GM12865 (cell line): ENCODE measurements at regions not wholly inside any gene's neighbourhood (a gene's known extent, or its start where the extent isn't known, plus 50 kb on each side); places are given as distances from the start of the nearest gene placed in this dataset.

Experiments used
- DNase-seq: peaks from one replicate; pipeline ENCODE4 v3.0.0; 2010; ENCODE audit warnings: low read depth
- H3K4me3 ChIP-seq: 2 replicates; pipeline ENCODE4 v1.5.1; 2011; ENCODE audit warnings: mild to moderate bottlenecking, low read depth, low read length, control low read depth
- TF ChIP-seq, protein P1 (sequence below): IDR thresholded peaks from 2 replicates; pipeline ENCODE4 v1.5.1; 2011; ENCODE audit warnings: low read length, control low read depth, low read depth, inconsistent platforms; ENCODE audit not compliant: insufficient read depth; ENCODE audit errors: missing control alignments

DNA sequence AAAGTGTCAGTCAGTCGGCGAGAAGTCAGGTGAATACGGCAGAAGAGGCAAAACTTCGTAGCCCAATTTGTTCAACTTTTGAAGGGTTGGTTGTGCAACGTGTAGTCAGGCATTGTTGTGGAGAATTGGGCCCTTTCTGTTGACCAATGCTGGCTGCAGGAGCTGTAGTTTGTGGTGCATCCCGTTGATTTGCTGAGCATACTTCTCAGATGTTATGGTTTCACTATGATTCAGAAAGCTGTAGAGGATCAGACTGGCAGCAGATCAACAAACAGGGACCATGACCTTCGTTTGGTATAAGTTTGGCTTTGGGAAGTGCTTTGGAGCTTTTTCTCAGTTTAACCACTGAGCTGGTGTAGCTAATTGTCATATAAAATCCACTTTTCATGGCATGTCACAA is 190.2 kb upstream of the ADAMTS5 start:
- no peak overlapping the region for H3K4me3 ChIP-seq

DNA sequence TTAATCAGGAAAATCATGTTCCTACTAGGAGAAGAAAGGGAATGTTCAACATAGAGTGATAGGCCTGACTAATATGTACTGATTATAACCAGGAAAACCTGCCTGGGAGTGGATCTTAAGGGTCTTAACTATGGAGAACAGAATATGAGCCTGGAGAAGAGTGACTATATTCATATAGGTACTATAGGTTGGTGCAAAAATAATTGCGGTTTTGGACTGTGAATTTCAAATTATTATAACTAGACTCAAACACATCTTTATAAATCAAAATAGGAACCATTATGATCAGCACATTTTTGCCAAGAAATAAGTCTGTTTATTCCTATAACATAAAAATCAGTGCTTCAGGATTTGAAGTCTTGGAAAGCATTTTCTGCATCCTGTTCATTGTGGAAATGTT is 189.8 kb upstream of the ADAMTS5 start:
- no peak for DNase-seq
- TF ChIP-seq, protein P1, sequence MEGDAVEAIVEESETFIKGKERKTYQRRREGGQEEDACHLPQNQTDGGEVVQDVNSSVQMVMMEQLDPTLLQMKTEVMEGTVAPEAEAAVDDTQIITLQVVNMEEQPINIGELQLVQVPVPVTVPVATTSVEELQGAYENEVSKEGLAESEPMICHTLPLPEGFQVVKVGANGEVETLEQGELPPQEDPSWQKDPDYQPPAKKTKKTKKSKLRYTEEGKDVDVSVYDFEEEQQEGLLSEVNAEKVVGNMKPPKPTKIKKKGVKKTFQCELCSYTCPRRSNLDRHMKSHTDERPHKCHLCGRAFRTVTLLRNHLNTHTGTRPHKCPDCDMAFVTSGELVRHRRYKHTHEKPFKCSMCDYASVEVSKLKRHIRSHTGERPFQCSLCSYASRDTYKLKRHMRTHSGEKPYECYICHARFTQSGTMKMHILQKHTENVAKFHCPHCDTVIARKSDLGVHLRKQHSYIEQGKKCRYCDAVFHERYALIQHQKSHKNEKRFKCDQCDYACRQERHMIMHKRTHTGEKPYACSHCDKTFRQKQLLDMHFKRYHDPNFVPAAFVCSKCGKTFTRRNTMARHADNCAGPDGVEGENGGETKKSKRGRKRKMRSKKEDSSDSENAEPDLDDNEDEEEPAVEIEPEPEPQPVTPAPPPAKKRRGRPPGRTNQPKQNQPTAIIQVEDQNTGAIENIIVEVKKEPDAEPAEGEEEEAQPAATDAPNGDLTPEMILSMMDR, result no peak
- H3K4me3 ChIP-seq, result no peak overlapping the region

More for the DNA sequence above, 190.2 kb upstream of the ADAMTS5 start:
- DNase-seq, result no peak
- TF ChIP-seq, protein P1, result no peak

DNA sequence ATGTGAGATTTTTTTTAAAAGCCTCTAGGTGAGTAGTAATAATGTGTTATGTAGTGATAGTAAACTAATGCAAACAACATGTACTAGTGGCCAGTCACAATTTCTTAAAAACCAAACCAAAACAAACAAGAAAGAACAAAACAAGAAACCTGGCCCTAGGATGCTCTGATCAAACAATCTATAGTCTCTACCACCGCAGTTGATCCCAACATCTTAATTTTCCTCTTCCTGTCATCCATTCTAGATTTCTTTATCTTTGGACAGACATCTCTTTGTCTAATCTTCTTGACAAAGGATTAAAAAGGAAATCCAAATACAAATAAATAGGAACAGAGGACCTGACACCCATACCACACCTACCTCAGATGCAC is 188.2 kb upstream of the ADAMTS5 start:
- DNase-seq, result no peak
- TF ChIP-seq, protein P1, result no peak
- H3K4me3 ChIP-seq, result no peak overlapping the region

DNA sequence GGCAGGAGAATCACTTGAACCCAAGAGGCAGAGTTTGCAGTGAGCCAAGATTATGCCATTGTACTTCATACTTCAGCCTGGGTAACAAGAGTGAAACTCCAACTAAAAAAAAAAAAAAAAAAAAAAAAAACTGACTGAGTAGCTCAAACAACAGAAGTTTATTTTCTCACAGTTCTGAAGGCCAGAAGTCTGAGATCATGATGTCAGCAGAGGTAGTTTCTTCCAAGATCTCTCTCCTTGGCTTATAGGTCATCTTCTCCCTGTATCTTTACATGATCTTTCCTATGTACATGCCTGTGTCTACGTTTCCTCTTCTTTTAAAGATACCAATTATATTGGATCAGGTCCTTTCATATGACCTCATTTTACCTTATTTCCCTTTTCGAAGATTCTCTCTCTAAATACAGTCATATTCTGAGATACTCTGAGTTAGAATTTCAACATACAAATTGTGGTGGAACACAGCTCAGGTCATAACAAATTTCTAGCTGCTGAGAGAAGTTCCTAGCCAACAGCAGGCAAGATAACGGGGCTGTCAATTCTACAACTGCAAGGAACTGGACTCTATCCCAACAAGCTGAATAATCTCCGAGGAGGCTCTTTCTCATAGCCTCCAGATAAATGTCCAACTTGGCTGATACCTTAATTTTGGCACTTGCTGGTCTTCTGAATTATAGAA is 187.7 kb upstream of the ADAMTS5 start:
- TF ChIP-seq, protein P1, result no peak
- no peak overlapping the region for H3K4me3 ChIP-seq
- DNase-seq, result no peak

DNA sequence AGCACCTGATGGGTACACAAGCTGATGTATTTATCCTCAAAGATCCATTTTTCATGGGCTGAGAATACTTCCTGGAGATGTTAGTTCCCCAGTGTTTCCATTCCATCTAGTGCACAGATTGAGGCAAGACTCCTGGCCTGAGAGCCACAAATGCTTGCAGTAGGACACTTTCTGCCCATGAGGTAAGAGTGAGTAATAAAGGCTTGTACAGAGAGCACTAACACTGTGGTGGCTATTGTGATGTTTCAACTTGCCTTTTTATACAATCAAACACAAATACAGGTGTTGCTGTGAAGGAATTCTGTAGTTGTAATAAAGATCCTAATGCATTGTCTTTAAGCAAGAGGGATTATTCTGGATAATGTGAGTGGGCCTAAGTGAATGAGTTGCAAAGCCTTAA is 186.1 kb upstream of the ADAMTS5 start:
- no peak for DNase-seq
- TF ChIP-seq, protein P1, result no peak
- no peak overlapping the region for H3K4me3 ChIP-seq

DNA sequence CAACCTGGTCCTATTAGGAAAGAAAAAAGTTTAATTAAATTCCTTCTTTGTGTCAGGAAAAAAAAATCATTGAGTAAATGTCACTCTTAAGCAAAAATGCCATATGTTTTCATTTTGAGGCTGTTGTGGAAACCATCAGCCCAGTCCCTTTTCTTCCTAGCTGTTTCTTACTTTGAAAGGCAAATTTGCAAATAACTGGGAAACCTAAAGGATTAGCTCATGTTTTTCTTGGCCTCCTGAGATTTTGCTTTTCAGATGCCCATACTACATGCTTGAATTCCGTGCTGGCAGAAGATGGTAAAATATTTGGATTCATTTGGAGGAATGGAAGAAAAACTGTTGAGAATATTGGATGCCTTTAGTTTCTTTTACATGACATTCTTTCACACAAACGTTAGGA is 182.1 kb upstream of the ADAMTS5 start:
- H3K4me3 ChIP-seq, result no peak overlapping the region
- TF ChIP-seq, protein P1, result no peak
- no peak for DNase-seq

DNA sequence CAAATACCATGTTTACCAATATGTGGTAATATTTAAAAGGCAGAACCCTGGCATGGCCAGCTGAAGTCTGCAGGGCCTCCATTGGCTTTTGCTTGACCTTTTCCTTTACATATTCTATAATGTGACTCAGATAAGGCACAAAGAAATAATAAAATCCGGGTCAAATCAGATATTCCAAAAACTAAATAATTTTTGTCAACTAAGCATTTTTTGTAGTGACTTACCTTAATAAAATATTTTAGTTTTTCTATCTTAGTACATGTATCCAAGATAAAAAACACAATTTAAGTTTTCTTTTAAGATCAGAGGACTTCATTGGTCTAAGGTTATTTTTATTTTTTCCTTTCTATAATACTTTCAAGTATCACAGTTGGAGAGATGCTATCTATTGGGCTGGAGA is 179.4 kb upstream of the ADAMTS5 start:
- no peak for DNase-seq
- TF ChIP-seq, protein P1, result no peak
- no peak overlapping the region for H3K4me3 ChIP-seq
